Stimulated activated CD8-positive, alpha-beta memory T cell treated with anti-CD3 and anti-CD28 coated beads, Interleukin-15, amount 100 ng/mL, for 1 hour (primary cell): ENCODE measurements at regions not wholly inside any gene's neighbourhood (a gene's known extent, or its start where the extent isn't known, plus 50 kb on each side); places are given as distances from the start of the nearest gene placed in this dataset.

Experiments
- DNase-seq: peaks from one replicate; pipeline ENCODE4 v3.0.0-alpha.2; 2020; ENCODE audit warnings: low read depth

GRCh38 chr16:86117235-86117634 lies 218.3 kb downstream of the IRF8 start:
- DNase-seq, result no peak

GRCh38 chr16:86117756-86118155 lies 218.8 kb downstream of the IRF8 start:
- DNase-seq, result no peak

GRCh38 chr16:86118467-86119307 lies 219.7 kb downstream of the IRF8 start:
- no peak for DNase-seq

GRCh38 chr16:86120201-86121192 lies 221.5 kb downstream of the IRF8 start:
- no peak for DNase-seq

- DNase-seq, result no peak
These were observed 222.5 kb downstream of the IRF8 start for GRCh38 chr16:86121374-86122010.

DNA sequence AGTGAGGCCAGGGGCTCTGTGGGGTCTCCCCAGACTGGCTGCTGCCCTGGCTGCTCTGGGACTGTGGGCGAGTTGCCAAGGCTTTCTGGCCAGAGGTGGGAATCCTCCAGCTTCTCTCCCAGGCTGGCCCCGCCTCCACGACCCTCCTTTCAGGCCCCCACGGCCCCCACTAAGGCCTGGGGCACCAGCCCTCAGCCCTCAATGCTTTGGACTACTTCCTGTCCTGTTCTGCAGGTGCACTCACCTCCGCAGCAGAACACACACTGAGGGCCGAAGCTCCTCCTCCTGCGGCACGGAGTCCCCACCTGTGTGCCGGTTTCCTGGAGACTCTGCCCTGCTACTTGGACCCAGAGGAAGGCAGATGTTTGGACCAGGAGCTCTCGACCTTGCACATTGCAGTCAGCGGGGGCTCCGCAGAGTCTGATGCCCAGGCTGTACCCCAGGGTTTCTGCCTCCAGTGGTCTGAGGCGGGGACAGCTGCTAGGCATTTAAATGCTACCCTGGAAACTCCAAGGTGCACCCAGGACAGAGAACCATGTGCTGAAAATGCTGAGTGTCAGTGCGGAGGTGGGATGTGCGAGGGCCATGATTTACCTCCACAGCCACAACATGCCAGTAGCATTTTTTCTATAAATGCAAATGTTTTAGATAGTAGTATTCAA lies 223.8 kb downstream of the IRF8 start:
- DNase-seq, result no peak

DNA sequence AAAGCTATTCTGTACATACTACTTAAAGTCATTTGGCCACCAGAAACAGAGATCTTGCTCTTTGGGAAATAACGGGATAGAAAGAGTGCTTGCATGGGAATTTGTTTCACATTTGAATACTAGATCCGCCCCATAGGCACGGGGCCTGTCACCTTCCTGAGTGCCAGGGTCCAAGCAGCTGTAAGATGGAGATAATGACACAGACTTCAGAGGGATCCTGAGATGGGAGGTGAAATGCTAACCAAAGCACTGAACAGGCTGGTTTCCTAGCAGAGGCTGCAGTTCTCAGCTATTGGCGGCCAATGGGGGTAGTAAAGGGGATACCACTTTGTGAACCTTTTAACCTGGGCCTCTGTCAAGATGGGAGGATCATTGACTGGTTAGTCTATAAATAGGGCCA lies 225.4 kb downstream of the IRF8 start:
- DNase-seq, result no peak

DNA sequence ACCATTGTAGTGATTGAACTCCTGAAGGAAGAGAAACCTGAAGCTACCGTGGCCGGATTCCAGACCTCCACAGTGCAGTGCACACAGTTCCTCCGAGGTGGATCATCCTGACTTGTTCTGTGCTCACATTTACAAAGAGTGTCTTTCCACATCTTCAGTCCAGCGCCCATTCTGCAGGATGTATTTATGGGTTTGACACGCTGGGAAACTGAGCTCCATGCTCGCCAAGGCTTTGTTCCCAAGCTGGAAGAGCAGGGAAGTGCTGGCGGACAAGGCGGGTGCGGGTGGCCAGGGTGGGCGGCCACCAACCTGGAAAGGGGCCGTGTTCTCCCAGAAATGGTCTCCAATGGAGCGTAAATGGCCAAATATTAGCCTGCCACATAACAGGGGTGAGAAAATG lies 227.9 kb downstream of the IRF8 start:
- DNase-seq, result no peak

DNA sequence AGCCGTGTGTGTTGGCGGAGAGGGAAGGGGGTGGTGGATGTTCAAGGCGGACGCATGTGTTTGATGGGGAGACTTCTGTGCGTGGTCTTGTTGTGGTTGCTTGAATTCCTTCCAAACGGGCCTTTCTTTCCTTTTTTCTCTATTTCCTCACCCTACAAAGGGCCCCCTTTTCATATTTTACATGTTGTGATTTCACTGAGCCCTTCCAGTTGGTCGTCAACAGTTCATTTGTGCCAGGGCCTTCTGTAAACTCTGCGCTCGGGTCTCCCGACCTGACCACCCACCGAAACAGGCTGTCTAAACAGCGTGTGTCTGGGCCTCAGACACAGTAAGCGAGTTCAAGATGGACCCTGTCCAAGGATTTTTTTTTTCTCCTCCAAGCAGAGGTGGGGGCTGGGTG lies 228.4 kb downstream of the IRF8 start:
- DNase-seq, result no peak

GRCh38 chr16:86128246-86128645 lies 229.3 kb downstream of the IRF8 start:
- no peak for DNase-seq

DNA sequence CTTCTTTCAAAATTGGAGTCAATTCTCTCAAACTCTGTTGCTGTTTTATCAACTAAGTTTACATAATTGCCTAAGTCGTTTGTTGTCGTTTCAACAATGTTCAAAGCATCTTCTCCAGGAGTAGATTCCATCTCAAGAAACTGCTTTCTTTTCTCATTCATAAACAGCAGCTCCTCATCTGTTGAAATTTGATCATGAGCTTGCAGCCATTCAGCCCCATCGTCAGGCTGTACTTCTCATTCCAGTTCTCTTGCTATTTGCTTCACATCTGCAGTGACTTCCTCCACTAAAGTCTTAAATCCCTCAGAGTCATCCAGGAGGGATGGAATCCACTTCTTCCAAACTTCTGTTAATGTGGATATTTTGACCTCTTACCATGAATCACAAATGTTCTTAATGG lies 230.6 kb downstream of the IRF8 start:
- DNase-seq, result no peak

DNA sequence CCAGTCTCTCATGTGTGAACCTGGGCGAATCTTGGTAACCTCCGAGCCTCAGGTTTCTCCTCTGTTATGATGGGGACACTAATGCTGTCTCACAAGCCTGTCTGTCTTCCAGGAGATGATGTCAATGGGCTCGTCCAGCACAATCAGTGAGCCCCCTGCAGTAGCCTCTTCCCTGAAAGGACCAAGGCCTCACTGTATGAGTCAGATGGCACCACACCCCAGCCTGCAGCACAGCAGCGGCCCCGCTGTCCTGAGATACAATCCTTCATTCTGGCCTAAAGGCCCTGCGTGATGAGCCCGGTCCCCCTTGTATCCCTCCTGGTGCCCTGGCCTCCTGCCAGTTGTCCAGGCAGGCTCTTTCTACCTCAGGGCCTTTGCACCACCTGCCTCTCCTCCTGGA lies 234.4 kb downstream of the IRF8 start:
- DNase-seq, result no peak

- DNase-seq, result no peak
These were observed 234.9 kb downstream of the IRF8 start for GRCh38 chr16:86133847-86134375.

DNA sequence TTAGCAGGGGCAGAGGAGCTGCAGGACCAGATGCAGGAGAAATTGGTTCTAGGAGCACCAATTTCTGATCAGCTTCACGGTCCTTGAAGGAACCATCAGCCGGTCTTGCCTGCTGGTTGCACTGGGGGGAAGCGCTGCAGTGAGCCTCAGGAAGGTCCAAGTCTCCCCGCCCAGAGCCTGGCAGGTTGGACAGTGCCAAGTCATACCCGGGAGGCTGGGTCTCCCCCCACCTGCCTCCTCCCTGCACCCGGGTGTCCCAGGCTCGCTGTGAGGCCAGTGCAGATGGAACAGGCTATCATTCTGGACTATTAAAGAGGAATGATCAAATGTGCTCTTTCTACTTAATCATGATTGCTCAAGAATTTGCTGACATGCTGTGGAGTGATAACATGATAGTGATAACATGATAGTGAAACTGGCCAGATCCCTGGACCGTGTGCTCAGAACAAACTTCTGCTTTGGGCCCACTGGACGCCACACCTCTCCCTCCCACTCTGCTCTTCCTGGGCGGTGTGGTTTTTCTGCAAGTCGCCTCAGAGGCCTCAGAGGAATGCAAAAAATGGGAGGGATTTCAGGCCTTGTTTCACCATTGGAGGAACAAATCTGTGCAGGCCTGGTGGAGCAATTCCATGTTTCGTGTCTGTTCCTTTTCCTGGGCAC lies 236.0 kb downstream of the IRF8 start:
- no peak for DNase-seq

GRCh38 chr16:86137359-86137758 lies 238.4 kb downstream of the IRF8 start:
- no peak for DNase-seq

DNA sequence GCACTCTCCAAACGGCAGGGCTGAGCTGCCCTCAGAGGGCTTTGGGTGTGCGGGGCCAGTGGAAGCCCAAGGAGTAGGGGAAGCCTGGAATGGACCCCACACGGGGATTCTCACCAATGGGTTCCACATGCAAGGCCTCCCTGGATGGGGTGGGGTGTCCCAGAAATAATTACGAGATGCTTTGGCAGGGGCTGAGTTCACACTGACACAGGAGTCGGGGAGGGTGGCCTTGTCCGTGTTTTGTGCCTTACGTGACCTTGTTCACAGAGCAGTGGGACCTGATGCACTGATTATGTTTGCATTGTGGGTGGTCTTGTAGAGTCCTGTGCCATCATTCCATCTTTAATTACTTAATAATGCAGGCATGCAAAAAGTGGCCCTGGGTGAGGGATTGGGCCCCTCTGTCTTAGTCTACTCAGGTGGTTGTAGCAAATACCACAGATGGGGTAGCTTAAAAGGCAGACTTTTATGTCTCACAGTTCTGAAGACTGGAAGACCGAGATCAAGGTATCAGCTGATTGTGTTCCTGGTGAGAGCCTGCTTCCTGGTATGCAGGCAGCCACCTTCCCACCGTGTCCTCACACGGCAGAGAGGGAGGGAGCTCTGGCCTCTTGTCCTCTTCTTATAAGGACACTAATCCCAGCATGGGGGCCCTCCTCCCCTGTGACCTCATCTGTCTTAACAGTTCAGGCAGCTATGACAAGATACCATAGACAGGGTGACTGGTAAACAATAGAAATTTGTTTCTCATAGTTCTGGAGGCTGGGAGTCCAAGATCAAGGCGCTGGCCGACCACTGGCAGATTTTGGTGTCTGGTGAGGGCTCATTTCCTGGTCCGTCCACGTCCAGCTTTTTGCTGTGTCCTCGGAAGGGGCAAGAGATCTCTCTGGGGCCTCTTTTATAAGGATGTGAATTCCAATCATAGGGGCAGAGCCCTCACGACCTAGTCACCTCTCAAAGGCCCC lies 239.4 kb downstream of the IRF8 start:
- DNase-seq, result no peak

- no peak for DNase-seq
These were observed 243.9 kb downstream of the IRF8 start for GRCh38 chr16:86142801-86143236.

- DNase-seq, result no peak
These were observed 244.7 kb downstream of the IRF8 start for GRCh38 chr16:86143666-86144065.

- DNase-seq, result no peak
These were observed 246.7 kb downstream of the IRF8 start for GRCh38 chr16:86145669-86146068.
